Activated naive CD8-positive, alpha-beta T cell treated with anti-CD3 and anti-CD28 coated beads, Interleukin-2, amount 50 U/mL, for 24 hours (primary cell): ENCODE measurements at regions not wholly inside any gene's neighbourhood (a gene's known extent, or its start where the extent isn't known, plus 50 kb on each side); places are given as distances from the start of the nearest gene placed in this dataset.

Experiments
- ATAC-seq: fragments of 150-1000 bp; cut with Tn5 transposase; one replicate; pipeline ENCODE4 v1.10.0; 2021
- DNase-seq: peaks from one replicate; pipeline ENCODE4 v3.0.0; 2021
- H3K27ac Mint-ChIP-seq: one replicate; pipeline ENCODE4 v1.8.0; 2021; ENCODE audit warnings: mild to moderate bottlenecking, mixed read lengths
- H3K27me3 Mint-ChIP-seq: one replicate; pipeline ENCODE4 v1.8.0; 2021; ENCODE audit warnings: mixed read lengths
- H3K36me3 Mint-ChIP-seq: one replicate; pipeline ENCODE4 v1.8.0; 2021; ENCODE audit warnings: low read depth, mixed read lengths
- H3K4me1 Mint-ChIP-seq: one replicate; pipeline ENCODE4 v1.8.0; 2021; ENCODE audit warnings: mixed read lengths
- H3K4me3 Mint-ChIP-seq: one replicate; pipeline ENCODE4 v1.8.0; 2021; ENCODE audit warnings: mild to moderate bottlenecking, moderate library complexity, mixed read lengths
- H3K9me3 Mint-ChIP-seq: one replicate; pipeline ENCODE4 v1.8.0; 2021; ENCODE audit warnings: mixed read lengths

GRCh38 chr6:141426400-141426980 lies 706.2 kb upstream of the GJE1 start:
- Mint-ChIP-seq H3K4me3 (no peak overlapping the region), H3K4me1 (no peaks in the 10 kb centered on the region), H3K27me3 (no peaks in the 10 kb centered on the region), H3K36me3 (no peaks in the 10 kb centered on the region), H3K9me3 (peaks cover 15% of the 10 kb centered on the region), H3K27ac (no peak overlapping the region)
- ATAC-seq (no peak), DNase-seq (no peak)

GRCh38 chr6:141421378-141421777 lies 711.3 kb upstream of the GJE1 start:
- no peak for ATAC-seq
- no peak for DNase-seq
- H3K4me3 Mint-ChIP-seq: no peak overlapping the region
- no peak overlapping the region for H3K27ac Mint-ChIP-seq
- H3K27me3 Mint-ChIP-seq: no peaks in the 10 kb centered on the region
- H3K9me3 Mint-ChIP-seq: peaks cover 13% of the 10 kb centered on the region
- no peaks in the 10 kb centered on the region for H3K36me3 Mint-ChIP-seq
- H3K4me1 Mint-ChIP-seq: no peaks in the 10 kb centered on the region

GRCh38 chr6:141418076-141418475 lies 714.6 kb upstream of the GJE1 start:
- no peaks in the 10 kb centered on the region for H3K36me3 Mint-ChIP-seq
- no peak for DNase-seq
- ATAC-seq: no peak
- no peaks in the 10 kb centered on the region for H3K9me3 Mint-ChIP-seq
- H3K27me3 Mint-ChIP-seq: no peaks in the 10 kb centered on the region
- no peak overlapping the region for H3K4me3 Mint-ChIP-seq
- no peak overlapping the region for H3K27ac Mint-ChIP-seq
- no peaks in the 10 kb centered on the region for H3K4me1 Mint-ChIP-seq

GRCh38 chr6:141415896-141416295 lies 716.8 kb upstream of the GJE1 start:
- H3K27me3 Mint-ChIP-seq: no peaks in the 10 kb centered on the region
- H3K4me3 Mint-ChIP-seq: no peak overlapping the region
- ATAC-seq (no peak), DNase-seq (no peak)
- H3K27ac Mint-ChIP-seq: no peak overlapping the region
- no peaks in the 10 kb centered on the region for H3K4me1 Mint-ChIP-seq
- no peaks in the 10 kb centered on the region for H3K9me3 Mint-ChIP-seq
- no peaks in the 10 kb centered on the region for H3K36me3 Mint-ChIP-seq

- ATAC-seq (no peak), DNase-seq (no peak)
- no peaks in the 10 kb centered on the region for H3K4me1 Mint-ChIP-seq
- peaks cover 16% of the 10 kb centered on the region for H3K9me3 Mint-ChIP-seq
- no peaks in the 10 kb centered on the region for H3K27me3 Mint-ChIP-seq
- no peak overlapping the region for H3K4me3 Mint-ChIP-seq
- peaks cover 5% of the 10 kb centered on the region for H3K36me3 Mint-ChIP-seq
- no peak overlapping the region for H3K27ac Mint-ChIP-seq
Measured at GRCh38 chr6:141413196-141413595, 719.5 kb upstream of the GJE1 start.

- no peaks in the 10 kb centered on the region for H3K27me3 Mint-ChIP-seq
- no peak overlapping the region for H3K27ac Mint-ChIP-seq
- peaks cover 31% of the 10 kb centered on the region for H3K9me3 Mint-ChIP-seq
- DNase-seq (no peak), ATAC-seq (no peak)
- no peak overlapping the region for H3K4me3 Mint-ChIP-seq
- peaks cover 11% of the 10 kb centered on the region for H3K36me3 Mint-ChIP-seq
- peaks cover 6% of the 10 kb centered on the region for H3K4me1 Mint-ChIP-seq
Measured at GRCh38 chr6:141406761-141407160, 726.0 kb upstream of the GJE1 start.

GRCh38 chr6:141403827-141404226 lies 728.9 kb upstream of the GJE1 start:
- ATAC-seq (no peak), DNase-seq (no peak)
- Mint-ChIP-seq H3K36me3 (peaks cover 8% of the 10 kb centered on the region), H3K27me3 (no peaks in the 10 kb centered on the region), H3K9me3 (peaks cover 21% of the 10 kb centered on the region), H3K4me1 (peaks cover 6% of the 10 kb centered on the region), H3K27ac (no peak overlapping the region), H3K4me3 (no peak overlapping the region)

- Mint-ChIP-seq H3K4me1 (peaks cover 6% of the 10 kb centered on the region), H3K27ac (no peak overlapping the region), H3K27me3 (no peaks in the 10 kb centered on the region), H3K36me3 (peaks cover 6% of the 10 kb centered on the region), H3K4me3 (no peak overlapping the region), H3K9me3 (peaks cover 15% of the 10 kb centered on the region)
- no peak for DNase-seq
- ATAC-seq: no peak
Measured at GRCh38 chr6:141403103-141403502, 729.6 kb upstream of the GJE1 start.

GRCh38 chr6:141402489-141402888 lies 730.2 kb upstream of the GJE1 start:
- Mint-ChIP-seq H3K9me3 (peaks cover 11% of the 10 kb centered on the region), H3K27me3 (no peaks in the 10 kb centered on the region), H3K4me3 (no peak overlapping the region), H3K4me1 (peaks cover 6% of the 10 kb centered on the region), H3K36me3 (peaks cover 4% of the 10 kb centered on the region), H3K27ac (no peak overlapping the region)
- ATAC-seq (no peak), DNase-seq (no peak)

GRCh38 chr6:141401851-141402250 lies 730.9 kb upstream of the GJE1 start:
- no peak overlapping the region for H3K27ac Mint-ChIP-seq

GRCh38 chr6:141401168-141401567 lies 731.6 kb upstream of the GJE1 start:
- Mint-ChIP-seq H3K36me3 (no peaks in the 10 kb centered on the region), H3K9me3 (no peaks in the 10 kb centered on the region), H3K27ac (no peak overlapping the region), H3K4me3 (no peak overlapping the region), H3K27me3 (no peaks in the 10 kb centered on the region), H3K4me1 (peaks cover 6% of the 10 kb centered on the region)
- ATAC-seq: no peak
- no peak for DNase-seq

More at GRCh38 chr6:141401851-141402250, 730.9 kb upstream of the GJE1 start:
- H3K4me3 Mint-ChIP-seq: no peak overlapping the region
- DNase-seq (no peak), ATAC-seq (no peak)
- peaks cover 6% of the 10 kb centered on the region for H3K9me3 Mint-ChIP-seq
- H3K36me3 Mint-ChIP-seq: no peaks in the 10 kb centered on the region
- peaks cover 6% of the 10 kb centered on the region for H3K4me1 Mint-ChIP-seq
- H3K27me3 Mint-ChIP-seq: no peaks in the 10 kb centered on the region

GRCh38 chr6:141398949-141399348 lies 733.8 kb upstream of the GJE1 start:
- H3K27ac Mint-ChIP-seq: no peak overlapping the region
- no peak overlapping the region for H3K4me3 Mint-ChIP-seq
- no peaks in the 10 kb centered on the region for H3K36me3 Mint-ChIP-seq
- peaks cover 6% of the 10 kb centered on the region for H3K4me1 Mint-ChIP-seq
- DNase-seq (no peak), ATAC-seq (no peak)
- no peaks in the 10 kb centered on the region for H3K27me3 Mint-ChIP-seq
- no peaks in the 10 kb centered on the region for H3K9me3 Mint-ChIP-seq

- Mint-ChIP-seq H3K4me1 (no peaks in the 10 kb centered on the region), H3K9me3 (no peaks in the 10 kb centered on the region), H3K4me3 (no peak overlapping the region), H3K27me3 (no peaks in the 10 kb centered on the region), H3K27ac (no peak overlapping the region), H3K36me3 (no peaks in the 10 kb centered on the region)
- ATAC-seq (no peak), DNase-seq (no peak)
Measured at GRCh38 chr6:141395443-141396008, 737.2 kb upstream of the GJE1 start.

GRCh38 chr6:141394565-141395051 lies 738.1 kb upstream of the GJE1 start:
- DNase-seq: no peak
- H3K4me3 Mint-ChIP-seq: no peak overlapping the region
- no peak for ATAC-seq
- no peaks in the 10 kb centered on the region for H3K4me1 Mint-ChIP-seq
- H3K36me3 Mint-ChIP-seq: no peaks in the 10 kb centered on the region
- no peaks in the 10 kb centered on the region for H3K9me3 Mint-ChIP-seq
- no peak overlapping the region for H3K27ac Mint-ChIP-seq
- no peaks in the 10 kb centered on the region for H3K27me3 Mint-ChIP-seq

GRCh38 chr6:141394125-141394536 lies 738.6 kb upstream of the GJE1 start:
- Mint-ChIP-seq H3K4me1 (no peaks in the 10 kb centered on the region), H3K9me3 (no peaks in the 10 kb centered on the region), H3K27me3 (no peaks in the 10 kb centered on the region), H3K27ac (no peak overlapping the region), H3K4me3 (no peak overlapping the region), H3K36me3 (no peaks in the 10 kb centered on the region)
- DNase-seq (no peak), ATAC-seq (no peak)
